Loucy (cell line): ENCODE measurements at regions not wholly inside any gene's neighbourhood (a gene's known extent, or its start where the extent isn't known, plus 50 kb on each side); places are given as distances from the start of the nearest gene placed in this dataset.

Experiments used
- H2AFZ ChIP-seq: fragments of 200-600 bp; sonication (generic); 2 replicates; pipeline ENCODE4 v1.6.0; 2016; ENCODE audit warnings: antibody characterized with exemption, mild to moderate bottlenecking, low read length, moderate library complexity
- H3F3A ChIP-seq: fragments of 200-600 bp; 2 replicates; pipeline ENCODE4 v1.6.0; 2016; ENCODE audit warnings: antibody characterized with exemption, low read depth, mild to moderate bottlenecking
- H3K27me3 ChIP-seq: fragments of 200-600 bp; sonication (generic); 2 replicates; pipeline ENCODE4 v1.6.1; 2014; ENCODE audit warnings: low read length, mild to moderate bottlenecking; ENCODE audit not compliant: insufficient read depth, poor library complexity, severe bottlenecking
- H3K36me3 ChIP-seq: fragments of 200-600 bp; sonication (generic); 2 replicates; pipeline ENCODE4 v1.6.1; 2016; ENCODE audit warnings: low read length; ENCODE audit not compliant: insufficient read depth
- H3K4me1 ChIP-seq: fragments of 200-600 bp; sonication (generic); 2 replicates; pipeline ENCODE4 v1.5.1; 2014; ENCODE audit warnings: low read length, mild to moderate bottlenecking; ENCODE audit not compliant: insufficient read depth, poor library complexity, severe bottlenecking
- H3K4me2 ChIP-seq: fragments of 200-600 bp; sonication (generic); 2 replicates; pipeline ENCODE4 v1.6.0; 2014; ENCODE audit warnings: antibody characterized with exemption, low read length, low read depth, mild to moderate bottlenecking; ENCODE audit not compliant: poor library complexity, severe bottlenecking
- H3K4me3 ChIP-seq: fragments of 200-600 bp; sonication (generic); 2 replicates; pipeline ENCODE4 v1.5.1; 2014; ENCODE audit warnings: low read length, mild to moderate bottlenecking, mixed read lengths; ENCODE audit not compliant: poor library complexity, severe bottlenecking
- H3K79me2 ChIP-seq: fragments of 200-600 bp; sonication (generic); 2 replicates; pipeline ENCODE4 v1.6.1; 2014; ENCODE audit warnings: low read length; ENCODE audit not compliant: insufficient read depth
- H3K9ac ChIP-seq: fragments of 200-600 bp; sonication (generic); 2 replicates; pipeline ENCODE4 v1.6.0; 2014; ENCODE audit warnings: mild to moderate bottlenecking, low read depth, low read length, moderate library complexity; ENCODE audit not compliant: poor library complexity, severe bottlenecking
- H3K9me2 ChIP-seq: fragments of 200-600 bp; sonication (generic); replicated peaks from 2 replicates; pipeline ENCODE4 v1.6.1; 2016; ENCODE audit warnings: low read depth, low read length, mixed read lengths
- H3K9me3 ChIP-seq: fragments of 200-600 bp; sonication (generic); 2 replicates; pipeline ENCODE4 v1.6.1; 2014; ENCODE audit warnings: mild to moderate bottlenecking, antibody characterized with exemption, low read length, low read depth; ENCODE audit not compliant: insufficient read depth
- H4K20me1 ChIP-seq: fragments of 200-600 bp; sonication (generic); 2 replicates; pipeline ENCODE4 v1.6.0; 2014; ENCODE audit warnings: antibody characterized with exemption, low read length, mild to moderate bottlenecking; ENCODE audit not compliant: insufficient read depth, poor library complexity, severe bottlenecking
- CTCF ChIP-seq: fragments of 200-600 bp; sonication (generic); conservative IDR thresholded peaks from 2 replicates; pipeline ENCODE4 v1.5.1; 2014; ENCODE audit warnings: mild to moderate bottlenecking, antibody characterized with exemption, low read length
- EZH2phosphoT487 ChIP-seq: fragments of 200-600 bp; IDR thresholded peaks from 2 replicates; pipeline ENCODE4 v1.6.1; 2018; ENCODE audit warnings: antibody characterized with exemption, mild to moderate bottlenecking, moderate library complexity, borderline replicate concordance

- no peak for TF ChIP-seq CTCF
- Histone ChIP-seq H3K79me2 (no peaks in the 10 kb centered on the region), H3K9me2 (no peaks in the 10 kb centered on the region), H3K36me3 (no peaks in the 10 kb centered on the region), H3F3A (no peaks in the 10 kb centered on the region), H3K4me3 (no peak overlapping the region), H3K9me3 (peaks cover 3% of the 10 kb centered on the region; the same call in 1 of the 2 replicates), H2AFZ (no peak overlapping the region), H3K9ac (no peak overlapping the region), H3K27me3 (peaks cover 34% of the 10 kb centered on the region), H3K4me2 (no peak overlapping the region), H3K4me1 (no peaks in the 10 kb centered on the region), H4K20me1 (no peaks in the 10 kb centered on the region)
These were observed 353.2 kb upstream of the KLF6 start for GRCh38 chr10:4138146-4138721.

- TF ChIP-seq CTCF (no peak), EZH2phosphoT487 (no peak)
- no peak overlapping the region for H3K9ac ChIP-seq
- H3K79me2 ChIP-seq: no peaks in the 10 kb centered on the region
- no peak overlapping the region for H2AFZ ChIP-seq
- H3K4me3 ChIP-seq: no peak overlapping the region
- no peaks in the 10 kb centered on the region for H3K36me3 ChIP-seq
- no peaks in the 10 kb centered on the region for H3F3A ChIP-seq
- no peaks in the 10 kb centered on the region for H3K9me2 ChIP-seq
- peaks cover 43% of the 10 kb centered on the region for H3K27me3 ChIP-seq
- peaks cover 3% of the 10 kb centered on the region; the same call in 1 of the 2 replicates for H3K9me3 ChIP-seq
- no peak overlapping the region for H3K4me2 ChIP-seq
- no peaks in the 10 kb centered on the region for H3K4me1 ChIP-seq
- H4K20me1 ChIP-seq: no peaks in the 10 kb centered on the region
These were observed 352.3 kb upstream of the KLF6 start for GRCh38 chr10:4137299-4137698.

GRCh38 chr10:4136121-4136520 is 351.1 kb upstream of the KLF6 start:
- no peak overlapping the region for H2AFZ ChIP-seq
- H3K36me3 ChIP-seq: no peaks in the 10 kb centered on the region
- TF ChIP-seq EZH2phosphoT487 (no peak), CTCF (no peak)
- H3K9ac ChIP-seq: no peak overlapping the region
- no peaks in the 10 kb centered on the region for H3K79me2 ChIP-seq
- peaks cover 3% of the 10 kb centered on the region; the same call in 1 of the 2 replicates for H3K9me3 ChIP-seq
- H3K4me3 ChIP-seq: no peak overlapping the region
- H4K20me1 ChIP-seq: no peaks in the 10 kb centered on the region
- peaks cover 46% of the 10 kb centered on the region for H3K27me3 ChIP-seq
- peaks cover 9% of the 10 kb centered on the region for H3K4me1 ChIP-seq
- H3K9me2 ChIP-seq: no peaks in the 10 kb centered on the region
- H3K4me2 ChIP-seq: no peak overlapping the region
- no peaks in the 10 kb centered on the region for H3F3A ChIP-seq
